ENCODE measurements at regions not wholly inside any gene's neighbourhood (a gene's known extent, or its start where the extent isn't known, plus 50 kb on each side); places are given as distances from the start of the nearest gene placed in this dataset.

GRCh38 chr1:29964718-29965533 lies 728.6 kb downstream of the PTPRU start:
- H3K4me3 ChIP-seq (ENCODE audit: low read depth, low read length) = no peak overlapping the region

GRCh38 chr1:29963946-29964345 lies 727.6 kb downstream of the PTPRU start:
- no peak overlapping the region for H3K4me3 ChIP-seq (ENCODE audit: low read depth, low read length)

- H3K4me3 ChIP-seq (ENCODE audit: low read depth, low read length) = no peak overlapping the region
These were observed 726.5 kb downstream of the PTPRU start for GRCh38 chr1:29962831-29963247.

GRCh38 chr1:29962336-29962735 lies 726.0 kb downstream of the PTPRU start:
- H3K4me3 ChIP-seq (ENCODE audit: low read depth, low read length) = no peak overlapping the region

- H3K4me3 ChIP-seq (ENCODE audit: low read depth, low read length) = no peak overlapping the region
These were observed 725.2 kb downstream of the PTPRU start for GRCh38 chr1:29961293-29962059.

GRCh38 chr1:29960876-29961275 lies 724.6 kb downstream of the PTPRU start:
- no peak overlapping the region for H3K4me3 ChIP-seq (ENCODE audit: low read depth, low read length)

GRCh38 chr1:29960156-29960755 lies 723.9 kb downstream of the PTPRU start:
- no peak overlapping the region for H3K4me3 ChIP-seq (ENCODE audit: low read depth, low read length)

GRCh38 chr1:29959356-29959755 lies 723.0 kb downstream of the PTPRU start:
- no peak overlapping the region for H3K4me3 ChIP-seq (ENCODE audit: low read depth, low read length)

- H3K4me3 ChIP-seq (ENCODE audit: low read depth, low read length) = no peak overlapping the region
These were observed 721.9 kb downstream of the PTPRU start for GRCh38 chr1:29958271-29958670.

GRCh38 chr1:29956349-29957030 lies 720.2 kb downstream of the PTPRU start:
- no peak overlapping the region for H3K4me3 ChIP-seq (ENCODE audit: low read depth, low read length)

GRCh38 chr1:29954591-29954990 lies 718.3 kb downstream of the PTPRU start:
- no peak overlapping the region for H3K4me3 ChIP-seq (ENCODE audit: low read depth, low read length)

- H3K4me3 ChIP-seq (ENCODE audit: low read depth, low read length) = no peak overlapping the region
These were observed 717.6 kb downstream of the PTPRU start for GRCh38 chr1:29953961-29954360.

- no peak overlapping the region for H3K4me3 ChIP-seq (ENCODE audit: low read depth, low read length)
These were observed 713.4 kb downstream of the PTPRU start for GRCh38 chr1:29949676-29950075.

GRCh38 chr1:29948581-29948980 lies 712.3 kb downstream of the PTPRU start:
- H3K4me3 ChIP-seq (ENCODE audit: low read depth, low read length) = no peak overlapping the region

GRCh38 chr1:29946057-29946456 lies 709.7 kb downstream of the PTPRU start:
- no peak overlapping the region for H3K4me3 ChIP-seq (ENCODE audit: low read depth, low read length)

- H3K4me3 ChIP-seq (ENCODE audit: low read depth, low read length) = no peak overlapping the region
These were observed 709.1 kb downstream of the PTPRU start for GRCh38 chr1:29945426-29945825.

GRCh38 chr1:29944253-29944905 lies 708.1 kb downstream of the PTPRU start:
- no peak overlapping the region for H3K4me3 ChIP-seq (ENCODE audit: low read depth, low read length)

GRCh38 chr1:29943034-29943433 lies 706.7 kb downstream of the PTPRU start:
- no peak overlapping the region for H3K4me3 ChIP-seq (ENCODE audit: low read depth, low read length)

GRCh38 chr1:29939079-29939478 lies 702.8 kb downstream of the PTPRU start:
- no peak overlapping the region for H3K4me3 ChIP-seq (ENCODE audit: low read depth, low read length)

GRCh38 chr1:29937356-29937755 lies 701.0 kb downstream of the PTPRU start:
- H3K4me3 ChIP-seq (ENCODE audit: low read depth, low read length) = no peak overlapping the region

Measured in iPS-11a (cell line).